ENCODE measurements at regions not wholly inside any gene's neighbourhood (a gene's known extent, or its start where the extent isn't known, plus 50 kb on each side); places are given as distances from the start of the nearest gene placed in this dataset.

- no peak for DNase-seq
Observed at GRCh38 chr2:3059141-3059925, 318.3 kb downstream of the EIPR1 start.

GRCh38 chr2:3054066-3054465 is 323.6 kb downstream of the EIPR1 start:
- no peak for DNase-seq

GRCh38 chr2:3051266-3051665 is 326.4 kb downstream of the EIPR1 start:
- no peak for DNase-seq

GRCh38 chr2:3046170-3046865 is 331.3 kb downstream of the EIPR1 start:
- no peak for DNase-seq

GRCh38 chr2:3045318-3045921 is 332.2 kb downstream of the EIPR1 start:
- DNase-seq: no peak

GRCh38 chr2:3044587-3045317 is 332.9 kb downstream of the EIPR1 start:
- DNase-seq: no peak

GRCh38 chr2:3043726-3044125 is 333.9 kb downstream of the EIPR1 start:
- no peak for DNase-seq

GRCh38 chr2:3042601-3043585 is 334.7 kb downstream of the EIPR1 start:
- no peak for DNase-seq

GRCh38 chr2:3041841-3042600 is 335.6 kb downstream of the EIPR1 start:
- DNase-seq: no peak

- no peak for DNase-seq
Observed at GRCh38 chr2:3041246-3041645, 336.4 kb downstream of the EIPR1 start.

- no peak for DNase-seq
Observed at GRCh38 chr2:3040496-3041140, 337.0 kb downstream of the EIPR1 start.

- DNase-seq: no peak
Observed at GRCh38 chr2:3040066-3040428, 337.6 kb downstream of the EIPR1 start.

- no peak for DNase-seq
Observed at GRCh38 chr2:3039188-3040065, 338.2 kb downstream of the EIPR1 start.

GRCh38 chr2:3038636-3039035 is 339.0 kb downstream of the EIPR1 start:
- no peak for DNase-seq

GRCh38 chr2:3037196-3038194 is 340.1 kb downstream of the EIPR1 start:
- DNase-seq: no peak

GRCh38 chr2:3036432-3037125 is 341.0 kb downstream of the EIPR1 start:
- no peak for DNase-seq

GRCh38 chr2:3035385-3036050 is 342.1 kb downstream of the EIPR1 start:
- no peak for DNase-seq

All from activated T-cell treated with anti-CD3 and anti-CD28 coated beads for 4 hours (primary cell).